ENCODE measurements at regions not wholly inside any gene's neighbourhood (a gene's known extent, or its start where the extent isn't known, plus 50 kb on each side); places are given as distances from the start of the nearest gene placed in this dataset.

DNA sequence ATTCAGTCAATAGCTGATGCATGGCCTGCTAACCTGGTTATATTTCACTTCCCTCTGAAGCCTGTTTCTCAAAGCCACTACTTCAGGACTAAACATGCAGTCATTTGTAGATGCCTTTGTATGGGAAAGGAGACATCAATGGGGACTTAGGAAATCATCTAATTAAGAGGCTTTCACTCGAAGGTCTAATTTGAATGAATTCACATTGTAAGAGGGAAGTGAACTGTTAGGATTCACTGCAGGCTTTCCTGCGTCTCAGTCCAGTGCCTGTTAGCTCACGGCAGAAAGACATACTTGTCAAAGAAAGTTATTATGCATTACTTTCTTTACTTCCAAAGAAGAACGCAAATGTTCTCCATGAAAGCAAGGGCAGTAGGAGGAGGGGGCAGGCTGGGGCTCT is 50.6 kb upstream of the CDK20 start:
- Histone ChIP-seq H4K20me1 (replicated peaks; ENCODE audit: control insufficient read depth, extremely low read depth, insufficient read depth, low read length) (no peaks in the 10 kb centered on the region), H3K9ac (replicated peaks; ENCODE audit: extremely low read depth, insufficient read depth, low read length) (no peak overlapping the region), H3K27me3 (ENCODE audit: control insufficient read depth in 2 of 2, insufficient read depth in 2 of 2, low read length in 2 of 2) (no peaks in the 10 kb centered on the region), H3K27ac (ENCODE audit: insufficient read depth, low read depth, low read length) (no peak overlapping the region), H3K36me3 (ENCODE audit: control insufficient read depth in 2 of 2, extremely low read depth in 1 of 2, insufficient read depth in 2 of 2, low read length in 2 of 2) (no peaks in the 10 kb centered on the region), H2AFZ (ENCODE audit: low read depth, low read length) (no peak overlapping the region), H3K79me2 (ENCODE audit: control insufficient read depth, insufficient read depth, low read length) (no peaks in the 10 kb centered on the region), H3K4me2 (ENCODE audit: insufficient read depth, low read length) (no peak overlapping the region), H3K4me1 (ENCODE audit: control insufficient read depth, extremely low read depth, insufficient read depth, low read length) (no peaks in the 10 kb centered on the region), H3K4me3 (replicated peaks in 1 of 3; ENCODE audit: insufficient read depth in 1 of 3, low read depth in 1 of 3, low read length in 3 of 3) (no peak overlapping the region), H3K9me3 (replicated peaks; ENCODE audit: control insufficient read depth, insufficient read depth, low read length) (no peaks in the 10 kb centered on the region), H3K9me1 (replicated peaks; ENCODE audit: control insufficient read depth, extremely low read depth, insufficient read depth, low read length) (no peaks in the 10 kb centered on the region)
- dilution Hi-C loops (cut with MboI; ENCODE audit: extremely low pct_ligation_motif_present, low sequenced_read_pairs), result no loop called here
- FAIRE-seq, result no peak
- no TSS peak for BruUV-seq (replicated peaks)
- TF ChIP-seq POLR2AphosphoS5 (IDR thresholded peaks at IDR 0.05; ENCODE audit: insufficient read depth, low read depth, low read length) (no peak), GATA2 (IDR thresholded peaks at IDR 0.05; ENCODE audit: insufficient read depth, insufficient read length, low read depth, low read length) (no peak), FOS (IDR thresholded peaks at IDR 0.05; ENCODE audit: borderline replicate concordance, insufficient read depth, low read length) (no peak), JUN (IDR thresholded peaks at IDR 0.05; ENCODE audit: borderline replicate concordance, insufficient read depth, insufficient read length, low read depth) (no peak), POLR2A (IDR thresholded peaks at IDR 0.05; ENCODE audit: low read depth, low read length) (no peak), EZH2 (IDR thresholded peaks at IDR 0.05; ENCODE audit: borderline replicate concordance, low read depth, low read length, severe bottlenecking) (no peak), MYC (IDR thresholded peaks at IDR 0.05; ENCODE audit: low read depth, low read length) (no peak)
- TF ChIP-seq, protein P1, sequence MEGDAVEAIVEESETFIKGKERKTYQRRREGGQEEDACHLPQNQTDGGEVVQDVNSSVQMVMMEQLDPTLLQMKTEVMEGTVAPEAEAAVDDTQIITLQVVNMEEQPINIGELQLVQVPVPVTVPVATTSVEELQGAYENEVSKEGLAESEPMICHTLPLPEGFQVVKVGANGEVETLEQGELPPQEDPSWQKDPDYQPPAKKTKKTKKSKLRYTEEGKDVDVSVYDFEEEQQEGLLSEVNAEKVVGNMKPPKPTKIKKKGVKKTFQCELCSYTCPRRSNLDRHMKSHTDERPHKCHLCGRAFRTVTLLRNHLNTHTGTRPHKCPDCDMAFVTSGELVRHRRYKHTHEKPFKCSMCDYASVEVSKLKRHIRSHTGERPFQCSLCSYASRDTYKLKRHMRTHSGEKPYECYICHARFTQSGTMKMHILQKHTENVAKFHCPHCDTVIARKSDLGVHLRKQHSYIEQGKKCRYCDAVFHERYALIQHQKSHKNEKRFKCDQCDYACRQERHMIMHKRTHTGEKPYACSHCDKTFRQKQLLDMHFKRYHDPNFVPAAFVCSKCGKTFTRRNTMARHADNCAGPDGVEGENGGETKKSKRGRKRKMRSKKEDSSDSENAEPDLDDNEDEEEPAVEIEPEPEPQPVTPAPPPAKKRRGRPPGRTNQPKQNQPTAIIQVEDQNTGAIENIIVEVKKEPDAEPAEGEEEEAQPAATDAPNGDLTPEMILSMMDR (IDR thresholded peaks at IDR 0.05; ENCODE audit: extremely low read depth in 1 of 2, insufficient read depth in 1 of 2, low read depth in 1 of 2, low read length in 2 of 2), result no peak
- TF ChIP-seq, protein P2, sequence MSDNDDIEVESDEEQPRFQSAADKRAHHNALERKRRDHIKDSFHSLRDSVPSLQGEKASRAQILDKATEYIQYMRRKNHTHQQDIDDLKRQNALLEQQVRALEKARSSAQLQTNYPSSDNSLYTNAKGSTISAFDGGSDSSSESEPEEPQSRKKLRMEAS (IDR thresholded peaks at IDR 0.05; ENCODE audit: insufficient read depth, insufficient read length), result no peak
- intact Hi-C loops (cut with micrococcal nuclease), result no loop called here
- ChIA-PET CTCF (no interaction called here), POLR2A (no interaction called here)
- no peak for DNase-seq (ENCODE audit: low read depth, low spot score)

Data from endothelial cell of umbilical vein (primary cell).